Vagina (tissue), 2 donors: ENCODE measurements at regions not wholly inside any gene's neighbourhood (a gene's known extent, or its start where the extent isn't known, plus 50 kb on each side); places are given as distances from the start of the nearest gene placed in this dataset.

ENCODE experiments used
- CTCF ChIP-seq, 3 experiments: fragments of 450-650 bp in 2 of 3; fragments of 200-600 bp in 1 of 3; sonication (generic) in 1 of 3; IDR thresholded peaks; one replicate each; pipeline ENCODE4 v1.5.1; 2017 to 2019; ENCODE audit warnings: antibody characterized with exemption in 3 of 3, mild to moderate bottlenecking in 2 of 3, moderate library complexity in 2 of 3
- POLR2A ChIP-seq, 2 donors: fragments of 450-650 bp; IDR thresholded peaks; one replicate each; pipeline ENCODE4 v1.6.1; 2017; ENCODE audit warnings: antibody characterized with exemption in 2 of 2, mild to moderate bottlenecking in 2 of 2, moderate library complexity in 2 of 2

DNA sequence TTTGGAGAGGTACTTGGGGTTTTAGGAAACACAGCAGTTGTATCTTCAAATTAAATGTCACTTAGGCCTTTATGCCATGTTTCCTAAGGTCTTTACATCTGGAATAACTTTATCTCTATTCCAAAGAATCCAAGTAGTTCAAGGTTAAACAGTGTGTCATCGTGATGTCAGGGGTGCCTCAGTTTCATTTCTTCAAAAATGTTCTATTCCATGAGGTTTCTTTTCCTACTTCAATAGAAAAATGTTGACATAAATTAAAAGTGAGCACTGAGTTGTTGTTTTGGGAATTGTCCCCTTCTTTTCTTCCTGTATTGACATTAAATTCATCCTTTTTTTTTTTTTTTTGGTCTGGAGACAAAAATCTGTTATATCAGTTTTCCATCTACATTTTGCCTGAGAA is 160.6 kb upstream of the C21orf91 start:
- no peak for TF ChIP-seq POLR2A (IDR thresholded peaks at IDR 0.05)
- TF ChIP-seq CTCF (IDR thresholded peaks at IDR 0.05) = no peak
